ENCODE measurements at regions not wholly inside any gene's neighbourhood (a gene's known extent, or its start where the extent isn't known, plus 50 kb on each side); places are given as distances from the start of the nearest gene placed in this dataset.

GRCh38 chr16:59090541-59090940, 356.4 kb upstream of the GOT2 start:
- no peak for TF ChIP-seq ZBTB11 (CRISPR knock-in tag; IDR thresholded peaks at IDR 0.05)
- no peak for TF ChIP-seq BCL11A (IDR thresholded peaks at IDR 0.05; ENCODE audit: low read depth, low read length)
- TF ChIP-seq ZNF217 (IDR thresholded peaks at IDR 0.05), result no peak
- TF ChIP-seq SUPT20H (IDR thresholded peaks at IDR 0.05; ENCODE audit: borderline replicate concordance, control insufficient read depth, low read depth, low read length), result no peak
- TF ChIP-seq TCF7 (IDR thresholded peaks at IDR 0.05; ENCODE audit: borderline replicate concordance), result no peak
- TF ChIP-seq STAT1 (conservative IDR thresholded peaks at IDR 0.05), result no peak
- TF ChIP-seq CREB1 (IDR thresholded peaks at IDR 0.05; ENCODE audit: low read depth), result no peak
- no peak for TF ChIP-seq POLR2AphosphoS5 (IDR thresholded peaks at IDR 0.05; ENCODE audit: low read length)
- no peak for TF ChIP-seq POLR2A (IDR thresholded peaks at IDR 0.05; ENCODE audit: low read depth, low read length)
